Testis (tissue), 2 donors: ENCODE measurements at regions not wholly inside any gene's neighbourhood (a gene's known extent, or its start where the extent isn't known, plus 50 kb on each side); places are given as distances from the start of the nearest gene placed in this dataset.

Experiments used
- POLR2A ChIP-seq: fragments of 450-650 bp; IDR thresholded peaks from one replicate; pipeline ENCODE4 v1.6.1; 2017; ENCODE audit warnings: antibody characterized with exemption, mild to moderate bottlenecking, moderate library complexity
- TF ChIP-seq, protein P1 (sequence below), 3 experiments: fragments of 450-650 bp in 2 of 3; fragments of 200-600 bp in 1 of 3; sonication (generic) in 1 of 3; IDR thresholded peaks; one replicate each; pipeline ENCODE4 v1.5.1; 2016 to 2019; ENCODE audit warnings: antibody characterized with exemption in 3 of 3, mild to moderate bottlenecking in 2 of 3, moderate library complexity in 1 of 3

GRCh38 chr20:52309181-52309580, 117.6 kb upstream of the ZFP64 start:
- TF ChIP-seq, protein P1, sequence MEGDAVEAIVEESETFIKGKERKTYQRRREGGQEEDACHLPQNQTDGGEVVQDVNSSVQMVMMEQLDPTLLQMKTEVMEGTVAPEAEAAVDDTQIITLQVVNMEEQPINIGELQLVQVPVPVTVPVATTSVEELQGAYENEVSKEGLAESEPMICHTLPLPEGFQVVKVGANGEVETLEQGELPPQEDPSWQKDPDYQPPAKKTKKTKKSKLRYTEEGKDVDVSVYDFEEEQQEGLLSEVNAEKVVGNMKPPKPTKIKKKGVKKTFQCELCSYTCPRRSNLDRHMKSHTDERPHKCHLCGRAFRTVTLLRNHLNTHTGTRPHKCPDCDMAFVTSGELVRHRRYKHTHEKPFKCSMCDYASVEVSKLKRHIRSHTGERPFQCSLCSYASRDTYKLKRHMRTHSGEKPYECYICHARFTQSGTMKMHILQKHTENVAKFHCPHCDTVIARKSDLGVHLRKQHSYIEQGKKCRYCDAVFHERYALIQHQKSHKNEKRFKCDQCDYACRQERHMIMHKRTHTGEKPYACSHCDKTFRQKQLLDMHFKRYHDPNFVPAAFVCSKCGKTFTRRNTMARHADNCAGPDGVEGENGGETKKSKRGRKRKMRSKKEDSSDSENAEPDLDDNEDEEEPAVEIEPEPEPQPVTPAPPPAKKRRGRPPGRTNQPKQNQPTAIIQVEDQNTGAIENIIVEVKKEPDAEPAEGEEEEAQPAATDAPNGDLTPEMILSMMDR (IDR thresholded peaks at IDR 0.05), result no peak
- no peak for TF ChIP-seq POLR2A
